ENCODE measurements at regions not wholly inside any gene's neighbourhood (a gene's known extent, or its start where the extent isn't known, plus 50 kb on each side); places are given as distances from the start of the nearest gene placed in this dataset.

- no peaks in the 10 kb centered on the region for H3K4me1 ChIP-seq (ENCODE audit: control insufficient read depth in 1 of 2, insufficient read depth in 2 of 2, low read length in 2 of 2)
- TF ChIP-seq, protein P1, sequence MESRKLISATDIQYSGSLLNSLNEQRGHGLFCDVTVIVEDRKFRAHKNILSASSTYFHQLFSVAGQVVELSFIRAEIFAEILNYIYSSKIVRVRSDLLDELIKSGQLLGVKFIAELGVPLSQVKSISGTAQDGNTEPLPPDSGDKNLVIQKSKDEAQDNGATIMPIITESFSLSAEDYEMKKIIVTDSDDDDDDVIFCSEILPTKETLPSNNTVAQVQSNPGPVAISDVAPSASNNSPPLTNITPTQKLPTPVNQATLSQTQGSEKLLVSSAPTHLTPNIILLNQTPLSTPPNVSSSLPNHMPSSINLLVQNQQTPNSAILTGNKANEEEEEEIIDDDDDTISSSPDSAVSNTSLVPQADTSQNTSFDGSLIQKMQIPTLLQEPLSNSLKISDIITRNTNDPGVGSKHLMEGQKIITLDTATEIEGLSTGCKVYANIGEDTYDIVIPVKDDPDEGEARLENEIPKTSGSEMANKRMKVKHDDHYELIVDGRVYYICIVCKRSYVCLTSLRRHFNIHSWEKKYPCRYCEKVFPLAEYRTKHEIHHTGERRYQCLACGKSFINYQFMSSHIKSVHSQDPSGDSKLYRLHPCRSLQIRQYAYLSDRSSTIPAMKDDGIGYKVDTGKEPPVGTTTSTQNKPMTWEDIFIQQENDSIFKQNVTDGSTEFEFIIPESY (IDR thresholded peaks at IDR 0.05; ENCODE audit: extremely low read depth, insufficient replicate concordance, low read length) = no peak
- TF ChIP-seq POLR2AphosphoS5 (IDR thresholded peaks at IDR 0.05; ENCODE audit: low read depth, low read length) = no peak
- no peak for TF ChIP-seq YY1 (IDR thresholded peaks at IDR 0.05; ENCODE audit: extremely low read depth, insufficient replicate concordance, low read depth, low read length)
- TF ChIP-seq TCF7L2 (IDR thresholded peaks at IDR 0.05; ENCODE audit: borderline replicate concordance, extremely low read depth, insufficient read depth, insufficient read length) = no peak
- TF ChIP-seq CEBPB (IDR thresholded peaks at IDR 0.05; ENCODE audit: low read depth) = no peak
- TF ChIP-seq SRF (IDR thresholded peaks at IDR 0.05; ENCODE audit: low read depth) = no peak
- no peak for TF ChIP-seq ZFX (IDR thresholded peaks at IDR 0.05)
- TF ChIP-seq ELF1 (IDR thresholded peaks at IDR 0.05; ENCODE audit: borderline replicate concordance, low read depth) = no peak
- TF ChIP-seq, protein P2, sequence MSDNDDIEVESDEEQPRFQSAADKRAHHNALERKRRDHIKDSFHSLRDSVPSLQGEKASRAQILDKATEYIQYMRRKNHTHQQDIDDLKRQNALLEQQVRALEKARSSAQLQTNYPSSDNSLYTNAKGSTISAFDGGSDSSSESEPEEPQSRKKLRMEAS (IDR thresholded peaks at IDR 0.05) = no peak
- TF ChIP-seq, protein P3, sequence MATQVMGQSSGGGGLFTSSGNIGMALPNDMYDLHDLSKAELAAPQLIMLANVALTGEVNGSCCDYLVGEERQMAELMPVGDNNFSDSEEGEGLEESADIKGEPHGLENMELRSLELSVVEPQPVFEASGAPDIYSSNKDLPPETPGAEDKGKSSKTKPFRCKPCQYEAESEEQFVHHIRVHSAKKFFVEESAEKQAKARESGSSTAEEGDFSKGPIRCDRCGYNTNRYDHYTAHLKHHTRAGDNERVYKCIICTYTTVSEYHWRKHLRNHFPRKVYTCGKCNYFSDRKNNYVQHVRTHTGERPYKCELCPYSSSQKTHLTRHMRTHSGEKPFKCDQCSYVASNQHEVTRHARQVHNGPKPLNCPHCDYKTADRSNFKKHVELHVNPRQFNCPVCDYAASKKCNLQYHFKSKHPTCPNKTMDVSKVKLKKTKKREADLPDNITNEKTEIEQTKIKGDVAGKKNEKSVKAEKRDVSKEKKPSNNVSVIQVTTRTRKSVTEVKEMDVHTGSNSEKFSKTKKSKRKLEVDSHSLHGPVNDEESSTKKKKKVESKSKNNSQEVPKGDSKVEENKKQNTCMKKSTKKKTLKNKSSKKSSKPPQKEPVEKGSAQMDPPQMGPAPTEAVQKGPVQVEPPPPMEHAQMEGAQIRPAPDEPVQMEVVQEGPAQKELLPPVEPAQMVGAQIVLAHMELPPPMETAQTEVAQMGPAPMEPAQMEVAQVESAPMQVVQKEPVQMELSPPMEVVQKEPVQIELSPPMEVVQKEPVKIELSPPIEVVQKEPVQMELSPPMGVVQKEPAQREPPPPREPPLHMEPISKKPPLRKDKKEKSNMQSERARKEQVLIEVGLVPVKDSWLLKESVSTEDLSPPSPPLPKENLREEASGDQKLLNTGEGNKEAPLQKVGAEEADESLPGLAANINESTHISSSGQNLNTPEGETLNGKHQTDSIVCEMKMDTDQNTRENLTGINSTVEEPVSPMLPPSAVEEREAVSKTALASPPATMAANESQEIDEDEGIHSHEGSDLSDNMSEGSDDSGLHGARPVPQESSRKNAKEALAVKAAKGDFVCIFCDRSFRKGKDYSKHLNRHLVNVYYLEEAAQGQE (IDR thresholded peaks at IDR 0.05; ENCODE audit: low read depth) = no peak
- TF ChIP-seq EZH2 (IDR thresholded peaks at IDR 0.05) = no peak
- TF ChIP-seq SP1 (IDR thresholded peaks at IDR 0.05; ENCODE audit: low read depth) = no peak
- TF ChIP-seq SIN3A (IDR thresholded peaks at IDR 0.05; ENCODE audit: low read depth) = no peak
- no peak for TF ChIP-seq EZH2phosphoT487 (IDR thresholded peaks at IDR 0.05; ENCODE audit: borderline replicate concordance)
- no peak for TF ChIP-seq POLR2A (IDR thresholded peaks at IDR 0.05; ENCODE audit: borderline replicate concordance, extremely low read depth, insufficient read depth, insufficient read length)
- TF ChIP-seq EGR1 (IDR thresholded peaks at IDR 0.05; ENCODE audit: low read depth) = no peak
- TF ChIP-seq RAD21 (IDR thresholded peaks at IDR 0.05; ENCODE audit: low read depth) = no peak
- TF ChIP-seq JUND (IDR thresholded peaks at IDR 0.05) = no peak
- TF ChIP-seq ATF3 (IDR thresholded peaks at IDR 0.05) = no peak
- H3K27ac ChIP-seq (ENCODE audit: low read depth, low read length) = no peak overlapping the region
- BruUV-seq (replicated peaks) = no TSS peak
- no peak overlapping the region for H3K4me2 ChIP-seq (ENCODE audit: low read length)
- no peaks in the 10 kb centered on the region for H3K36me3 ChIP-seq (ENCODE audit: control insufficient read depth in 1 of 2, insufficient read depth in 2 of 2, low read length in 2 of 2)
- RAD21 ChIA-PET (ENCODE audit: low non-redundant PET in 1 of 2, low total read pairs in 2 of 2, uncharacterized antibody in 2 of 2, unreplicated experiment in 2 of 2) = no interaction called here
- no peaks in the 10 kb centered on the region for H3K9me2 ChIP-seq (ENCODE audit: insufficient read depth)
- peaks cover 27% of the 10 kb centered on the region for H3K27me3 ChIP-seq (ENCODE audit: insufficient read depth, low read length)
- CTCF ChIA-PET = interaction anchor here (1.4 kb wide), 1 partner anchor 26 kb away, joined by 4 read pairs; no protein-coding TSS in a partner anchor
- H3K9ac ChIP-seq (ENCODE audit: low read length) = no peak overlapping the region
- no peak overlapping the region for H2AFZ ChIP-seq (ENCODE audit: low read depth, low read length, poor library complexity, severe bottlenecking)
- no peaks in the 10 kb centered on the region for H4K20me1 ChIP-seq (ENCODE audit: insufficient read depth)
- no peak for ATAC-seq
- DNase-seq (ENCODE audit: low read depth, low spot score) = no peak
- H3K79me2 ChIP-seq (ENCODE audit: insufficient read depth, low read length) = no peaks in the 10 kb centered on the region
- POLR2A ChIA-PET = no interaction called here
- no peaks in the 10 kb centered on the region for H3K9me3 ChIP-seq (ENCODE audit: control insufficient read depth in 1 of 2, insufficient read depth in 1 of 2, low read depth in 1 of 2, low read length in 2 of 2)
- no peak overlapping the region for H3K4me3 ChIP-seq (replicated peaks in 1 of 2; ENCODE audit: low read depth in 1 of 2, low read length in 2 of 2)
- intact Hi-C loops (cut with micrococcal nuclease) = no loop called here
Measured at GRCh38 chr20:58154113-58154512, 74.3 kb downstream of the ANKRD60 start.

All from HCT116 (cell line).